NCI-H187 treated with DMSO at 0.1 percent for 48 hours (cell line): ENCODE measurements at regions not wholly inside any gene's neighbourhood (a gene's known extent, or its start where the extent isn't known, plus 50 kb on each side); places are given as distances from the start of the nearest gene placed in this dataset.
"Not testable (repeated sequence)": the region's sequence is repeated elsewhere in the genome, so short reads cannot be mapped to it uniquely, and the experiment has no call there.

Source experiments
- DNase-seq: peaks from one replicate; lab custom pipeline; 2025; lab: John Stamatoyannopoulos, UW

- no peak for DNase-seq
Observed at GRCh38 chr10:130968511-130968910, 343.0 kb downstream of the TCERG1L start.

- no peak for DNase-seq
Observed at GRCh38 chr10:130968964-130969363, 342.6 kb downstream of the TCERG1L start.

GRCh38 chr10:130969700-130970099 is 341.8 kb downstream of the TCERG1L start:
- no peak for DNase-seq

GRCh38 chr10:130970341-130971122 is 341.0 kb downstream of the TCERG1L start:
- no peak for DNase-seq

- DNase-seq: no peak
Observed at GRCh38 chr10:130971123-130971435, 340.4 kb downstream of the TCERG1L start.

- DNase-seq: no peak
Observed at GRCh38 chr10:130973127-130973839, 338.2 kb downstream of the TCERG1L start.

GRCh38 chr10:130974166-130974565 is 337.4 kb downstream of the TCERG1L start:
- no peak for DNase-seq

- not testable (repeated sequence) for DNase-seq
Observed at GRCh38 chr10:130975351-130975750, 336.2 kb downstream of the TCERG1L start.

- no peak for DNase-seq
Observed at GRCh38 chr10:130982802-130983201, 328.7 kb downstream of the TCERG1L start.

GRCh38 chr10:130983749-130984148 is 327.8 kb downstream of the TCERG1L start:
- no peak for DNase-seq

GRCh38 chr10:130984686-130985085 is 326.8 kb downstream of the TCERG1L start:
- no peak for DNase-seq

GRCh38 chr10:130985158-130985753 is 326.3 kb downstream of the TCERG1L start:
- no peak for DNase-seq

- DNase-seq: no peak
Observed at GRCh38 chr10:130986846-130987245, 324.7 kb downstream of the TCERG1L start.

- no peak for DNase-seq
Observed at GRCh38 chr10:130987401-130987800, 324.1 kb downstream of the TCERG1L start.

- DNase-seq: no peak
Observed at GRCh38 chr10:130989670-130990232, 321.8 kb downstream of the TCERG1L start.

GRCh38 chr10:130990486-130990885 is 321.0 kb downstream of the TCERG1L start:
- no peak for DNase-seq

- no peak for DNase-seq
Observed at GRCh38 chr10:130992802-130993523, 318.6 kb downstream of the TCERG1L start.

GRCh38 chr10:130993612-130994011 is 317.9 kb downstream of the TCERG1L start:
- DNase-seq: no peak

GRCh38 chr10:130994191-130994590 is 317.3 kb downstream of the TCERG1L start:
- DNase-seq: no peak

GRCh38 chr10:130994845-130995244 is 316.7 kb downstream of the TCERG1L start:
- no peak for DNase-seq

GRCh38 chr10:130997267-130998045 is 314.1 kb downstream of the TCERG1L start:
- DNase-seq: no peak
